Liver (tissue), 8 donors: ENCODE measurements at regions not wholly inside any gene's neighbourhood (a gene's known extent, or its start where the extent isn't known, plus 50 kb on each side); places are given as distances from the start of the nearest gene placed in this dataset.

Experiments used
- DNase-seq: peaks from one replicate; pipeline ENCODE4 v3.0.0-alpha.2; 2017; ENCODE audit warnings: low spot score
- H3K27ac ChIP-seq, 2 donors: one replicate each; pipeline ENCODE4 v1.7.0; 2013; ENCODE audit warnings: inconsistent platforms in 2 of 2, low read length in 2 of 2, control low read depth in 1 of 2, low read depth in 1 of 2, mild to moderate bottlenecking in 1 of 2
- H3K27me3 ChIP-seq, 4 donors: one replicate each; pipeline versions ENCODE4 v1.6.1 to v1.7.0; 2013; ENCODE audit warnings: low read length in 3 of 4, inconsistent platforms in 1 of 4, mild to moderate bottlenecking in 1 of 4, moderate library complexity in 1 of 4; ENCODE audit not compliant: control insufficient read depth in 4 of 4, insufficient read depth in 4 of 4
- H3K36me3 ChIP-seq, 4 donors: one replicate each; pipeline versions ENCODE4 v1.6.1 to v1.7.0; 2013; ENCODE audit warnings: low read length in 3 of 4, mild to moderate bottlenecking in 3 of 4, low read depth in 1 of 4, moderate library complexity in 1 of 4; ENCODE audit not compliant: control insufficient read depth in 4 of 4, insufficient read depth in 3 of 4
- H3K4me1 ChIP-seq, 4 donors: one replicate each; pipeline versions ENCODE4 v1.6.1 to v1.7.0; 2013; ENCODE audit warnings: low read length in 3 of 4, mild to moderate bottlenecking in 3 of 4, moderate library complexity in 1 of 4; ENCODE audit not compliant: control insufficient read depth in 4 of 4, insufficient read depth in 4 of 4
- H3K4me3 ChIP-seq, 3 donors: one replicate each; pipeline versions ENCODE4 v1.6.1 to v1.7.0; 2013; ENCODE audit warnings: low read length in 3 of 3, control low read depth in 1 of 3, low read depth in 1 of 3, mild to moderate bottlenecking in 1 of 3
- H3K9ac ChIP-seq, 2 donors: one replicate each; pipeline ENCODE4 v1.7.0; 2013; ENCODE audit warnings: low read length in 2 of 2, mild to moderate bottlenecking in 2 of 2, moderate library complexity in 2 of 2, control low read depth in 1 of 2, low read depth in 1 of 2
- H3K9me3 ChIP-seq, 4 donors: one replicate each; pipeline versions ENCODE4 v1.6.1 to v1.7.0; 2013; ENCODE audit warnings: low read length in 3 of 4; ENCODE audit not compliant: control insufficient read depth in 4 of 4
- EGR1 ChIP-seq, 2 donors: IDR thresholded peaks; 2 replicates each; pipeline ENCODE4 v1.6.1; 2016 to 2018; ENCODE audit warnings: antibody characterized with exemption in 2 of 2, low read depth in 2 of 2
- FOXA1 ChIP-seq: IDR thresholded peaks from 2 replicates; pipeline ENCODE4 v1.6.1; 2016; ENCODE audit warnings: antibody characterized with exemption
- FOXA2 ChIP-seq: IDR thresholded peaks from 2 replicates; pipeline ENCODE4 v1.6.1; 2016; ENCODE audit warnings: antibody characterized with exemption
- GABPA ChIP-seq, 2 donors: IDR thresholded peaks in 1 of 2; conservative IDR thresholded peaks in 1 of 2; 2 replicates each; pipeline ENCODE4 v1.6.1; 2016; ENCODE audit warnings: antibody characterized with exemption in 2 of 2, mild to moderate bottlenecking in 1 of 2, moderate library complexity in 1 of 2
- HNF4A ChIP-seq, 2 donors: conservative IDR thresholded peaks; 2 replicates each; pipeline ENCODE4 v1.6.1; 2016; ENCODE audit warnings: antibody characterized with exemption in 2 of 2, mild to moderate bottlenecking in 2 of 2
- HNF4G ChIP-seq: IDR thresholded peaks from 2 replicates; pipeline ENCODE4 v1.6.1; 2016; ENCODE audit warnings: antibody characterized with exemption
- JUND ChIP-seq, 2 donors: IDR thresholded peaks; 2 replicates each; pipeline ENCODE4 v1.6.1; 2016; ENCODE audit warnings: antibody characterized with exemption in 2 of 2
- NR2F2 ChIP-seq: IDR thresholded peaks from 2 replicates; pipeline ENCODE4 v1.6.1; 2016; ENCODE audit warnings: antibody characterized with exemption
- RAD21 ChIP-seq, 2 donors: IDR thresholded peaks; 2 replicates each; pipeline ENCODE4 v1.6.1; 2016; ENCODE audit warnings: antibody characterized with exemption in 2 of 2, mild to moderate bottlenecking in 2 of 2
- RXRA ChIP-seq, 2 donors: IDR thresholded peaks; 2 replicates each; pipeline ENCODE4 v1.6.1; 2017 to 2018; ENCODE audit warnings: antibody characterized with exemption in 2 of 2, mild to moderate bottlenecking in 1 of 2
- SP1 ChIP-seq: IDR thresholded peaks from 2 replicates; pipeline ENCODE4 v1.6.1; 2018; ENCODE audit warnings: antibody characterized with exemption, mild to moderate bottlenecking
- TAF1 ChIP-seq: conservative IDR thresholded peaks from 2 replicates; pipeline ENCODE4 v1.6.1; 2016; ENCODE audit warnings: antibody characterized with exemption, mild to moderate bottlenecking
- YY1 ChIP-seq: IDR thresholded peaks from 2 replicates; pipeline ENCODE4 v1.6.1; 2016; ENCODE audit warnings: antibody characterized with exemption, mild to moderate bottlenecking
- WGBS: extraction: QIAGEN DNeasy Blood & Tissue Kit; methylation state at CpG from one replicate; pipeline ENCODE4 v1.1.7; 2013; 5-methylcytosine and 5-hydroxymethylcytosine counted together
- TF ChIP-seq, protein P1 (sequence below): IDR thresholded peaks from 2 replicates; pipeline ENCODE4 v1.6.1; 2016; ENCODE audit warnings: antibody characterized with exemption, mild to moderate bottlenecking
- TF ChIP-seq, protein P2 (sequence below): IDR thresholded peaks from 2 replicates; pipeline ENCODE4 v1.6.1; 2016; ENCODE audit warnings: antibody characterized with exemption
- TF ChIP-seq, protein P3 (sequence below): IDR thresholded peaks from 2 replicates; pipeline ENCODE4 v1.6.1; 2016; ENCODE audit warnings: antibody characterized with exemption
- TF ChIP-seq, protein P4 (sequence below): fragments of 150-350 bp; IDR thresholded peaks from 2 replicates; pipeline ENCODE4 v1.5.1; 2017; ENCODE audit warnings: improper control_type of control experiment, low read depth, low read length; ENCODE audit not compliant: missing input control
- TF ChIP-seq, protein P5 (sequence below): IDR thresholded peaks from 2 replicates; pipeline ENCODE4 v1.6.1; 2016; ENCODE audit warnings: antibody characterized with exemption
- donor health status: healthy.
- donor health status: healthy.
- donor health status: healthy.
- donor health status: healthy.
- donor health status: healthy.

GRCh38 chr3:147737376-147737775 is 328.2 kb downstream of the ZIC1 start:
- no peaks in the 10 kb centered on the region for H3K27me3 ChIP-seq
- no peak overlapping the region for H3K27ac ChIP-seq
- H3K4me1 ChIP-seq: no peaks in the 10 kb centered on the region
- WGBS: 75% methylated on average over 1 of the region's 1 CpG
- DNase-seq: no peak
- no peaks in the 10 kb centered on the region for H3K36me3 ChIP-seq
- H3K9ac ChIP-seq: no peak overlapping the region
- H3K4me3 ChIP-seq: no peak overlapping the region
- no peaks in the 10 kb centered on the region for H3K9me3 ChIP-seq
- no peak for TF ChIP-seq TAF1
- no peak for TF ChIP-seq GABPA (IDR thresholded peaks at IDR 0.05 in 1 of 2, conservative IDR thresholded peaks at IDR 0.05 in 1 of 2)
- TF ChIP-seq, protein P1, sequence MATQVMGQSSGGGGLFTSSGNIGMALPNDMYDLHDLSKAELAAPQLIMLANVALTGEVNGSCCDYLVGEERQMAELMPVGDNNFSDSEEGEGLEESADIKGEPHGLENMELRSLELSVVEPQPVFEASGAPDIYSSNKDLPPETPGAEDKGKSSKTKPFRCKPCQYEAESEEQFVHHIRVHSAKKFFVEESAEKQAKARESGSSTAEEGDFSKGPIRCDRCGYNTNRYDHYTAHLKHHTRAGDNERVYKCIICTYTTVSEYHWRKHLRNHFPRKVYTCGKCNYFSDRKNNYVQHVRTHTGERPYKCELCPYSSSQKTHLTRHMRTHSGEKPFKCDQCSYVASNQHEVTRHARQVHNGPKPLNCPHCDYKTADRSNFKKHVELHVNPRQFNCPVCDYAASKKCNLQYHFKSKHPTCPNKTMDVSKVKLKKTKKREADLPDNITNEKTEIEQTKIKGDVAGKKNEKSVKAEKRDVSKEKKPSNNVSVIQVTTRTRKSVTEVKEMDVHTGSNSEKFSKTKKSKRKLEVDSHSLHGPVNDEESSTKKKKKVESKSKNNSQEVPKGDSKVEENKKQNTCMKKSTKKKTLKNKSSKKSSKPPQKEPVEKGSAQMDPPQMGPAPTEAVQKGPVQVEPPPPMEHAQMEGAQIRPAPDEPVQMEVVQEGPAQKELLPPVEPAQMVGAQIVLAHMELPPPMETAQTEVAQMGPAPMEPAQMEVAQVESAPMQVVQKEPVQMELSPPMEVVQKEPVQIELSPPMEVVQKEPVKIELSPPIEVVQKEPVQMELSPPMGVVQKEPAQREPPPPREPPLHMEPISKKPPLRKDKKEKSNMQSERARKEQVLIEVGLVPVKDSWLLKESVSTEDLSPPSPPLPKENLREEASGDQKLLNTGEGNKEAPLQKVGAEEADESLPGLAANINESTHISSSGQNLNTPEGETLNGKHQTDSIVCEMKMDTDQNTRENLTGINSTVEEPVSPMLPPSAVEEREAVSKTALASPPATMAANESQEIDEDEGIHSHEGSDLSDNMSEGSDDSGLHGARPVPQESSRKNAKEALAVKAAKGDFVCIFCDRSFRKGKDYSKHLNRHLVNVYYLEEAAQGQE: no peak
- no peak for TF ChIP-seq NR2F2

DNA sequence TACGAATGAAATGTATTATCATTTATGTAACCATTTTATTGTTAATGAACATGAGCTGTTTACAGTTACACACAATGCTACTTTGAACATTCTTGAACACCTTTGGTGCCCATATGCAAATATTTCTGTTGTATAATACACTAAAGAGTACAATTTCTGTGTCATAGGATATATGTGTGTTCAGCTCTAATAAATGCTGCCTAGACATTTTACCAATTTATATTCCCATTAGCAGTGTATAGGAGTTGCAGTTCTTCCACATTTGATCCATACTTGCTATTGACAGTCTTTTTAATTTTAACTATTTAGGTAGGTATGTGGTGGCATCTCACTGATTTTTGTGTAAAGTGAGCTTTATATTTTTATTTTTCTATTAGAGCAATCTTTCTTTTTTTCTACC is 331.8 kb downstream of the ZIC1 start:
- WGBS: 85% methylated on average over 1 of the region's 1 CpG

More for the DNA sequence above, 331.8 kb downstream of the ZIC1 start:
- Histone ChIP-seq H3K9me3 (no peaks in the 10 kb centered on the region), H3K4me1 (no peaks in the 10 kb centered on the region), H3K4me3 (no peak overlapping the region), H3K9ac (no peak overlapping the region), H3K27ac (no peak overlapping the region), H3K36me3 (no peaks in the 10 kb centered on the region), H3K27me3 (no peaks in the 10 kb centered on the region)
- TF ChIP-seq FOXA1: no peak
- no peak for TF ChIP-seq RXRA (IDR thresholded peaks at IDR 0.05)
- TF ChIP-seq, protein P2, sequence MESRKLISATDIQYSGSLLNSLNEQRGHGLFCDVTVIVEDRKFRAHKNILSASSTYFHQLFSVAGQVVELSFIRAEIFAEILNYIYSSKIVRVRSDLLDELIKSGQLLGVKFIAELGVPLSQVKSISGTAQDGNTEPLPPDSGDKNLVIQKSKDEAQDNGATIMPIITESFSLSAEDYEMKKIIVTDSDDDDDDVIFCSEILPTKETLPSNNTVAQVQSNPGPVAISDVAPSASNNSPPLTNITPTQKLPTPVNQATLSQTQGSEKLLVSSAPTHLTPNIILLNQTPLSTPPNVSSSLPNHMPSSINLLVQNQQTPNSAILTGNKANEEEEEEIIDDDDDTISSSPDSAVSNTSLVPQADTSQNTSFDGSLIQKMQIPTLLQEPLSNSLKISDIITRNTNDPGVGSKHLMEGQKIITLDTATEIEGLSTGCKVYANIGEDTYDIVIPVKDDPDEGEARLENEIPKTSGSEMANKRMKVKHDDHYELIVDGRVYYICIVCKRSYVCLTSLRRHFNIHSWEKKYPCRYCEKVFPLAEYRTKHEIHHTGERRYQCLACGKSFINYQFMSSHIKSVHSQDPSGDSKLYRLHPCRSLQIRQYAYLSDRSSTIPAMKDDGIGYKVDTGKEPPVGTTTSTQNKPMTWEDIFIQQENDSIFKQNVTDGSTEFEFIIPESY: no peak
- no peak for TF ChIP-seq TAF1
- TF ChIP-seq, protein P1: no peak
- TF ChIP-seq EGR1 (IDR thresholded peaks at IDR 0.05; ENCODE audit: low read depth in 2 of 2): no peak
- no peak for TF ChIP-seq FOXA2
- no peak for TF ChIP-seq YY1
- no peak for TF ChIP-seq RAD21 (IDR thresholded peaks at IDR 0.05)
- TF ChIP-seq, protein P3, sequence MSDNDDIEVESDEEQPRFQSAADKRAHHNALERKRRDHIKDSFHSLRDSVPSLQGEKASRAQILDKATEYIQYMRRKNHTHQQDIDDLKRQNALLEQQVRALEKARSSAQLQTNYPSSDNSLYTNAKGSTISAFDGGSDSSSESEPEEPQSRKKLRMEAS: no peak
- no peak for TF ChIP-seq JUND (IDR thresholded peaks at IDR 0.05)
- TF ChIP-seq, protein P4, sequence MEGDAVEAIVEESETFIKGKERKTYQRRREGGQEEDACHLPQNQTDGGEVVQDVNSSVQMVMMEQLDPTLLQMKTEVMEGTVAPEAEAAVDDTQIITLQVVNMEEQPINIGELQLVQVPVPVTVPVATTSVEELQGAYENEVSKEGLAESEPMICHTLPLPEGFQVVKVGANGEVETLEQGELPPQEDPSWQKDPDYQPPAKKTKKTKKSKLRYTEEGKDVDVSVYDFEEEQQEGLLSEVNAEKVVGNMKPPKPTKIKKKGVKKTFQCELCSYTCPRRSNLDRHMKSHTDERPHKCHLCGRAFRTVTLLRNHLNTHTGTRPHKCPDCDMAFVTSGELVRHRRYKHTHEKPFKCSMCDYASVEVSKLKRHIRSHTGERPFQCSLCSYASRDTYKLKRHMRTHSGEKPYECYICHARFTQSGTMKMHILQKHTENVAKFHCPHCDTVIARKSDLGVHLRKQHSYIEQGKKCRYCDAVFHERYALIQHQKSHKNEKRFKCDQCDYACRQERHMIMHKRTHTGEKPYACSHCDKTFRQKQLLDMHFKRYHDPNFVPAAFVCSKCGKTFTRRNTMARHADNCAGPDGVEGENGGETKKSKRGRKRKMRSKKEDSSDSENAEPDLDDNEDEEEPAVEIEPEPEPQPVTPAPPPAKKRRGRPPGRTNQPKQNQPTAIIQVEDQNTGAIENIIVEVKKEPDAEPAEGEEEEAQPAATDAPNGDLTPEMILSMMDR: no peak
- TF ChIP-seq HNF4A (conservative IDR thresholded peaks at IDR 0.05): no peak
- TF ChIP-seq HNF4G: no peak
- no peak for TF ChIP-seq NR2F2
- no peak for TF ChIP-seq GABPA (IDR thresholded peaks at IDR 0.05 in 1 of 2, conservative IDR thresholded peaks at IDR 0.05 in 1 of 2)
- TF ChIP-seq SP1: no peak
- TF ChIP-seq, protein P5, sequence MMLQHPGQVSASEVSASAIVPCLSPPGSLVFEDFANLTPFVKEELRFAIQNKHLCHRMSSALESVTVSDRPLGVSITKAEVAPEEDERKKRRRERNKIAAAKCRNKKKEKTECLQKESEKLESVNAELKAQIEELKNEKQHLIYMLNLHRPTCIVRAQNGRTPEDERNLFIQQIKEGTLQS: no peak
- DNase-seq: no peak
